Limb (tissue), 2 donors: ENCODE measurements at regions not wholly inside any gene's neighbourhood (a gene's known extent, or its start where the extent isn't known, plus 50 kb on each side); places are given as distances from the start of the nearest gene placed in this dataset.
A peak's percentile ranks its signal among the peaks of the same experiment; 100 is the strongest.
"Not testable (repeated sequence)": the region's sequence is repeated elsewhere in the genome, so short reads cannot be mapped to it uniquely, and the experiment has no call there.

Experiments
- DNase-seq, 2 donors: peaks; one replicate each; pipeline ENCODE4 v3.0.0-alpha.2; 2016; ENCODE audit errors: extremely low spot score in 2 of 2

- DNase-seq = no peak
These were observed 220.8 kb upstream of the MON1B start for GRCh38 chr16:76970087-76970744.

GRCh38 chr16:76970745-76971099 lies 220.3 kb upstream of the MON1B start:
- DNase-seq = no peak

GRCh38 chr16:76976101-76976500 lies 214.9 kb upstream of the MON1B start:
- DNase-seq = no peak

GRCh38 chr16:76976756-76977155 lies 214.2 kb upstream of the MON1B start:
- no peak for DNase-seq

GRCh38 chr16:76984196-76984595 lies 206.8 kb upstream of the MON1B start:
- DNase-seq = no peak

GRCh38 chr16:76985392-76986045 lies 205.5 kb upstream of the MON1B start:
- no peak for DNase-seq

- no peak for DNase-seq
These were observed 202.5 kb upstream of the MON1B start for GRCh38 chr16:76988526-76988925.

GRCh38 chr16:77002644-77003043 lies 188.3 kb upstream of the MON1B start:
- DNase-seq = no peak

GRCh38 chr16:77009453-77009852 lies 181.5 kb upstream of the MON1B start:
- DNase-seq = no peak

GRCh38 chr16:77014441-77014840 lies 176.5 kb upstream of the MON1B start:
- DNase-seq = no peak

- no peak for DNase-seq
These were observed 160.4 kb upstream of the MON1B start for GRCh38 chr16:77030600-77030999.

GRCh38 chr16:77033516-77033915 lies 157.5 kb upstream of the MON1B start:
- no peak for DNase-seq

- DNase-seq = no peak
These were observed 155.6 kb upstream of the MON1B start for GRCh38 chr16:77035361-77035760.

- no peak for DNase-seq
These were observed 153.2 kb upstream of the MON1B start for GRCh38 chr16:77037696-77038347.

- no peak for DNase-seq
These were observed 149.5 kb upstream of the MON1B start for GRCh38 chr16:77041468-77041867.

- no peak for DNase-seq
These were observed 147.9 kb upstream of the MON1B start for GRCh38 chr16:77043076-77043475.

GRCh38 chr16:77046206-77046605 lies 144.8 kb upstream of the MON1B start:
- DNase-seq = no peak

- no peak for DNase-seq
These were observed 142.9 kb upstream of the MON1B start for GRCh38 chr16:77048085-77048484.

GRCh38 chr16:77049577-77049976 lies 141.4 kb upstream of the MON1B start:
- DNase-seq = no peak

GRCh38 chr16:77056597-77056996 lies 134.4 kb upstream of the MON1B start:
- DNase-seq = not testable (repeated sequence)

GRCh38 chr16:77057161-77057774 lies 133.7 kb upstream of the MON1B start:
- no peak for DNase-seq

- peak in 1 of 2 donors; percentile 68 for DNase-seq
These were observed 131.5 kb upstream of the MON1B start for GRCh38 chr16:77059446-77059845.
